ENCODE measurements at regions not wholly inside any gene's neighbourhood (a gene's known extent, or its start where the extent isn't known, plus 50 kb on each side); places are given as distances from the start of the nearest gene placed in this dataset.

- no peak for DNase-seq (ENCODE audit: low read depth in 2 of 2)
Measured at GRCh38 chr1:30334767-30335166, 388.6 kb downstream of the MATN1 start.

GRCh38 chr1:30332116-30333094 is 391.0 kb downstream of the MATN1 start:
- no peak for DNase-seq (ENCODE audit: low read depth in 2 of 2)

GRCh38 chr1:30331415-30332065 is 391.8 kb downstream of the MATN1 start:
- DNase-seq (ENCODE audit: low read depth in 2 of 2), result no peak

GRCh38 chr1:30330644-30331043 is 392.7 kb downstream of the MATN1 start:
- DNase-seq (ENCODE audit: low read depth in 2 of 2), result no peak

GRCh38 chr1:30329802-30330557 is 393.4 kb downstream of the MATN1 start:
- no peak for DNase-seq (ENCODE audit: low read depth in 2 of 2)

DNA sequence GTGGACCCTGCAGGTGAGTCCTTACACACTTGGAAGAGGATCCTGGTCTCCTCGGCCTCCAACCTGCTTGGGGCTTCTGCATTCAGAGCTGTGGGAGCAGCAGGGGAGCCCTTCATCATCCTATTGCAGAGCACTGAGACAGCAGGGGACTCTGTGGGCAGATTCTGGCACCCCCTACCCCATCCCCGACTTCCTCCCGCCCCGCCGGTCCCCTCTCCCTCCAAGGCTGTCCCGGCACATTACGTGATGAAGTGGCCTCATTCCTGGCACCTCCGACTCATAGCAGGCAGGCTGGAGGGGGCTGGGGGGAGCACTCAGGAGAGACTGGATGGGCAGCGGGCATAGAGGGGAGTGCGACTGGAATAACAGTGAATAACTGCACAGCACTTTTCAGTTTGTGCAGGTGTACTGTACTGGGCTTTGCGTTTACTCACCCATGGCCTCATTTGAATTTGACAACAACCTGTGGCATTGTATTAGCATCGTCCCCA is 394.1 kb downstream of the MATN1 start:
- no peak for DNase-seq (ENCODE audit: low read depth in 2 of 2)

GRCh38 chr1:30328401-30329262 is 394.8 kb downstream of the MATN1 start:
- no peak for DNase-seq (ENCODE audit: low read depth in 2 of 2)

DNA sequence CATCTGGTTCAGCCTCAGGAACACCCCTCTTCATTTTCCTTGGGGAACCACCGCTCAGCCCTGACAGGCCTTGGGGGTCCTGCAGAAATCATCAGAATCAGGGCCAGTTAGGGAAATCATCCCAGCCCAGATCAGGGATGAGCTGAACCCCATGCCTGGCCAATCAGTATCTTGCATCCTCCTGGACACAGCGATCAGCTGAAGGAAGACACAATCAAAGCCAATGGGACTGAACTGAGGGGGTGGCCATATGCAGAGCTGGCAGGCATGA is 395.4 kb downstream of the MATN1 start:
- no peak for DNase-seq (ENCODE audit: low read depth in 2 of 2)

DNA sequence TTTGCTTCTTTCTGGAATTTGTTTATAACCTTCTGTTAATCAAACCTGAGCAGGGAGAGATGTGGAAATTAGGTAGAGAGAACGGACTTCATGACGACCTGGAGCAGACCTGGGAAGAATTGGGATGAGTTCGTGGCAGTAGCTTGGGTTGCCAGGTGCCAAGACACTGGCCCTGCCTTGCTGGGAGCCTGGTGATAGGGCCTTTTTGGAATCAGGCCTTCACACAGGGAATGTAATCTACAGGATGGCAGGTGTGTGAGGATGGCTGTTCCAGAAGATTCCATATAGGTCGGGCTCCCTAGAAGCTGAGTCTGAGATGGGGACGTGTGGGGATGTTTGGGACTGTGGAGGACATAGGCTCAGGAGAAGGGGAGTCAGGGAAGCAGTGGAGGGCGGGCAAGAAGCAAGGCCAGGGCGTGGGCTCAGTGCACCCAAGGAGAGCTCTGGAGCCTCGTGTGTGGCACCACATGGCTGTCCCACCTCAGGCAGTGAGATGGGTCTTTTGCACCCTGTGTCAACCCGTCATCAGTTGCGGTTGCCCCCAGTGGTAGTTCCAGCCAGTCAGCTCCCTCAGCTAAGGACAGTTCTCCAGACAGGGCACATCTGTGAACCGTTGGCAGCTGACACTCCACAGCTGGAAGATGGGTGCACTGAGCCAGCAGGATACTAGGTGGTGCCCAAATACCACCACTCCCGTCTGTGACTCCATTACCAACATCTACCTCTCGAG is 395.9 kb downstream of the MATN1 start:
- no peak for DNase-seq (ENCODE audit: low read depth in 2 of 2)

- no peak for DNase-seq (ENCODE audit: low read depth in 2 of 2)
Measured at GRCh38 chr1:30325999-30326398, 397.4 kb downstream of the MATN1 start.

DNA sequence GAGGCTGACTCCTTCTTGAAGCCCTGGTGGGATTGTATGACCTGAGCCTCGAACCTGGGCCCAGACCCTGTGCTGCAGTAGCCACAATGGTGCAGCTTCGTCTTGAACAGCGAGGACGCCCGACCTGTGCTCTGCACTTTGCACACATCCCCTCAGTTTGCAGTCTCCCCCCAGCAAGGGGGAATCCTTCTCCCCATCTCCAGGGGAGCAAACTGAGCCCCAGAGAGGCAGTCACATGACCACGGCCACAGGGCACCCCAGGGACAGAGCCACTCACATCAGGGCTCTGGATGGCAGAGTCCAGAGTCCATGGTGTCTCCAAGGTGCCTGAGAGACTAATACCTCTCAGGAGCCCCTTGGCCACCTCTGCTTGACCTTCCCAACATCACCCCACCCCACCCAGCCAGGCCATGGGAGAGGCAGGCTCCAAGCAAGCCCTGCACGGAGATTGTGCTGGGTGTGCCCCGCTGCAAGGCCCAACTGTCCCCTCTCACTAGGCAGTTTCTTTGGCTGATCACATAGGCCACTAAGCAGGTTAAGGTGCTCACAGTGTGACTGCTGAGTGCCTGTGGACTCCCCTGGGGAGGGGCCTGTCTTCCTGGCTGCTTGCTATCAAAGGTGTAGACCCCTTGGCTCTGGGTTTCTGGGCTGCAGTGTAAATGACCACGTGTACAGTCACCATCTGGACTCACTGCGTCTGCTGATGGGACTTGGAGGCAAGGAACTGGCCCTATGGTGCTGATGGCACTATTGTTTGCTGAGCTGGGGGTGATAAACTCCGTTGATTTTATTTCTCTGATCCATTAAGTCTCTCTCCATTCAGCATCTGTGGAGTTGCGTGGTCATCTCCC is 398.1 kb downstream of the MATN1 start:
- DNase-seq (ENCODE audit: low read depth in 2 of 2), result no peak

- no peak for DNase-seq (ENCODE audit: low read depth in 2 of 2)
Measured at GRCh38 chr1:30324251-30325084, 398.9 kb downstream of the MATN1 start.

DNA sequence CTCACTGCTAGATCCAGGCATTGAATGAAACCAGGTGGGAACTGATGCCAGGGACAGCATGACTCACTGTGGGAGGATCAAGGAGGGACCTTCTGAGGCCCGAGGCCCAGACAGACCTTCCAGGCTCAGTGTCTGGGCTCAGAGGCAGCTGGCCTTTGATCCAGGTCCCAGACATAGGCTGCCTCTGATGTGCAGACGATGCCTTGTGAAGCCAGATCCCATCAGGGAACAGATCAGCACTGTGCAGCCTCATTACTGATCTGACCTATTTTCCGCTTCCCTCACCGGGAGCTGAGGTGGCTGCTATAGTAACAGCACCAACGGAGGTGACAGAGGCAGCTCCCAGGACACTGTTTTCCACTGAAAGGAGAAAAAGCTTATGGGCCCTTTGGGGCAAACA is 399.5 kb downstream of the MATN1 start:
- DNase-seq (ENCODE audit: low read depth in 2 of 2), result no peak

- DNase-seq (ENCODE audit: low read depth in 2 of 2), result no peak
Measured at GRCh38 chr1:30323352-30323751, 400.0 kb downstream of the MATN1 start.

DNA sequence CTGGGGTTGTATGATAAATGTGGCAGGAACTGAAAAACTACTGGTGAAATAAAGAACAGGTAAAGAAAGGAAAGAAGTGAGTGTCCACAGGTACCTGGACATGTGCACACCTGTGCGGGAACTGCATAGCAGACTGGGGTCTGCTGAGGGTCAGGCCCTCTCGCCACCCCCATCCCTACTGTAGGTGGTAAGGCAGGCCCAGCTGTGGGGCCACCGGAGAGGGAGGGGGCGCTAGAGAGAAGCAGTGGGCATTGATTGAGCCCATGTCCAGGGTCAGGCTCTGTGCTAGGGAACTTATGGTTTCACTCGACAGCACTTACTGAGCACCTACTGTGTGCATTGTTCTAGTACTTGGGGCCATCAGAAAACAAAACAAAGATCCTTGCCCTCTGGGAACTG is 400.5 kb downstream of the MATN1 start:
- no peak for DNase-seq (ENCODE audit: low read depth in 2 of 2)

GRCh38 chr1:30321996-30322858 is 401.2 kb downstream of the MATN1 start:
- no peak for DNase-seq (ENCODE audit: low read depth in 2 of 2)

- DNase-seq (ENCODE audit: low read depth in 2 of 2), result no peak
Measured at GRCh38 chr1:30321246-30321910, 402.0 kb downstream of the MATN1 start.

Data from lung microvascular endothelial cell (primary cell).